Psoas muscle (tissue), 7 donors: ENCODE measurements at regions not wholly inside any gene's neighbourhood (a gene's known extent, or its start where the extent isn't known, plus 50 kb on each side); places are given as distances from the start of the nearest gene placed in this dataset.

Experiments
- ATAC-seq, 4 donors: fragments of 200-7000 bp; cut with Tn5 transposase; one replicate each; pipeline ENCODE4 v1.9.1; 2020; ENCODE audit warnings: moderate library complexity in 3 of 4, mild to moderate bottlenecking in 2 of 4
- DNase-seq, 2 donors: peaks; one replicate each; pipeline ENCODE4 v3.0.0-alpha.2; 2020
- H3K27ac ChIP-seq: fragments of 200-600 bp; one replicate; pipeline ENCODE4 v1.8.0; 2022
- H3K27me3 ChIP-seq, 3 donors: fragments of 200-600 bp in 1 of 3; one replicate each; pipeline versions ENCODE4 v1.6.1 to v1.8.0; 2013 to 2022; ENCODE audit warnings: low read length in 2 of 3, mild to moderate bottlenecking in 2 of 3, moderate library complexity in 1 of 3; ENCODE audit not compliant: insufficient read depth in 3 of 3
- H3K36me3 ChIP-seq, 2 donors: fragments of 200-600 bp in 1 of 2; one replicate each; pipeline versions ENCODE4 v1.6.1 to v1.8.0; 2013 to 2022; ENCODE audit warnings: low read depth in 1 of 2, mild to moderate bottlenecking in 1 of 2, moderate library complexity in 1 of 2; ENCODE audit not compliant: insufficient read depth in 1 of 2
- H3K4me1 ChIP-seq: fragments of 200-600 bp; one replicate; pipeline ENCODE4 v1.8.0; 2022
- H3K4me3 ChIP-seq: fragments of 200-600 bp; one replicate; pipeline ENCODE4 v1.8.0; 2022; ENCODE audit warnings: mild to moderate bottlenecking
- H3K9me3 ChIP-seq: fragments of 200-600 bp; one replicate; pipeline ENCODE4 v1.8.0; 2022
- CTCF ChIP-seq: fragments of 200-600 bp; IDR thresholded peaks from one replicate; pipeline ENCODE4 v1.8.0; 2022; ENCODE audit warnings: antibody characterized with exemption
- WGBS, 3 donors: extraction: QIAGEN DNeasy Blood & Tissue Kit; methylation state at CpG; one replicate each; pipeline versions ENCODE4 v1.1.6 to v1.1.7; 2013; 5-methylcytosine and 5-hydroxymethylcytosine counted together
- intact Hi-C, 2 donors: fragments of 100-400 bp; cut with DNase I; formaldehyde crosslinking; loops; one replicate each; pipeline versions ENCODE4 v1.11.0 to v1.14.2; 2022
- donor health status: healthy with polysubstance abuse.
- donor health status: DM: no; HTN: no; CAD: no; lungs with moderate emphysema.
- donor health status: Bipolar disorder and iron deficiency.
- donor health status: healthy.
- donor health status: DM: yes; HTN: yes; CAD: no.
- donor health status: DM: no; HTN: no; CAD: no.
- donor health status: DM: yes; HTN: yes; CAD: no.

- 60 to 69% (median 61%) methylated on average over 1 of the region's 1 CpG for WGBS, 3 donors
Measured at GRCh38 chr11:13800901-13801300, 132.4 kb downstream of the FAR1 start.

DNA sequence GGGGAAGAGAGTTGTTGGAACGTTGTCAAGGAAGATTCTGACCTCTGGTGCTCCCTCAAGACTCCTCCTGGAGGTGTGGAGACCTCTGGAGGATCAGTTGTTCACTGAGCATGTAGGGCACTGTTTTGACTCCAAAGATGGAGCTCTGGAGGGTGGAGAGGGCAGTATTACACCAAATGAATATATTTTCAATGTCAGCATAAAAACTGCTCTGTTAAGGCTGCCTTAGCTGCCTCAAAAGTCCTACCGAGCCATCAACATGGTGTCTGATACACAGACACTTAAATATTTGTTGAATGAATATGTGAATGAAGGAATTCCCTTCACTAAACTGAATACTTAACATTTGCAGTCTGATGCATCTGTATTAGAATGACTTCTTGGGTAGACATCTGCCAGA is 144.2 kb upstream of the SPON1 start:
- Histone ChIP-seq H3K4me3 (no peak overlapping the region), H3K4me1 (no peaks in the 10 kb centered on the region), H3K27ac (no peak overlapping the region), H3K27me3 (no peaks in the 10 kb centered on the region), H3K36me3 (no peaks in the 10 kb centered on the region), H3K9me3 (no peaks in the 10 kb centered on the region)
- 61 to 68% (median 63%) methylated on average over 2 of the region's 2 CpGs for WGBS, 3 donors
- intact Hi-C loops = no loop called here
- no peak for TF ChIP-seq CTCF
- no peak for ATAC-seq
- no peak for DNase-seq

More at GRCh38 chr11:13800901-13801300, 132.4 kb downstream of the FAR1 start:
- DNase-seq (no peak), ATAC-seq (no peak)
- Histone ChIP-seq H3K27me3 (no peaks in the 10 kb centered on the region), H3K4me1 (no peaks in the 10 kb centered on the region), H3K4me3 (no peak overlapping the region), H3K36me3 (no peaks in the 10 kb centered on the region), H3K9me3 (peaks cover 18% of the 10 kb centered on the region), H3K27ac (no peak overlapping the region)
- intact Hi-C loops = no loop called here
- no peak for TF ChIP-seq CTCF

- intact Hi-C loops = no loop called here
- no peaks in the 10 kb centered on the region for H3K36me3 ChIP-seq
- no peak overlapping the region for H3K27ac ChIP-seq
- no peaks in the 10 kb centered on the region for H3K4me1 ChIP-seq
- TF ChIP-seq CTCF = no peak
- no peaks in the 10 kb centered on the region for H3K9me3 ChIP-seq
- 67 to 73% (median 69%) methylated on average over 4 of the region's 4 CpGs for WGBS, 3 donors
- H3K27me3 ChIP-seq = no peaks in the 10 kb centered on the region
- ATAC-seq = no peak
- no peak overlapping the region for H3K4me3 ChIP-seq
- DNase-seq = no peak
Measured at GRCh38 chr11:13826505-13827278, 135.8 kb upstream of the SPON1 start.

GRCh38 chr11:13831696-13832095 is 130.8 kb upstream of the SPON1 start:
- no peaks in the 10 kb centered on the region for H3K36me3 ChIP-seq
- intact Hi-C loops = no loop called here
- no peak for TF ChIP-seq CTCF
- DNase-seq (no peak), ATAC-seq (no peak)
- H3K27ac ChIP-seq = no peak overlapping the region
- no peaks in the 10 kb centered on the region for H3K27me3 ChIP-seq
- H3K9me3 ChIP-seq = no peaks in the 10 kb centered on the region
- no peaks in the 10 kb centered on the region for H3K4me1 ChIP-seq
- no peak overlapping the region for H3K4me3 ChIP-seq

GRCh38 chr11:13834463-13834862 is 128.1 kb upstream of the SPON1 start:
- no peak overlapping the region for H3K4me3 ChIP-seq
- H3K27me3 ChIP-seq = no peaks in the 10 kb centered on the region
- no peak for DNase-seq
- intact Hi-C loops = no loop called here
- no peaks in the 10 kb centered on the region for H3K9me3 ChIP-seq
- H3K36me3 ChIP-seq = no peaks in the 10 kb centered on the region
- ATAC-seq = no peak
- 31 to 36% (median 35%) methylated on average over 3 of the region's 3 CpGs for WGBS, 3 donors
- H3K4me1 ChIP-seq = no peaks in the 10 kb centered on the region
- H3K27ac ChIP-seq = no peak overlapping the region
- no peak for TF ChIP-seq CTCF
